GM21619 (cell line): ENCODE measurements at regions not wholly inside any gene's neighbourhood (a gene's known extent, or its start where the extent isn't known, plus 50 kb on each side); places are given as distances from the start of the nearest gene placed in this dataset.

Source experiments
- ATAC-seq: cut with Tn5 transposase; IDR thresholded peaks from one replicate; pipeline ENCODE4 v1.9.1; 2021; ENCODE audit not compliant: unreplicated experiment

DNA sequence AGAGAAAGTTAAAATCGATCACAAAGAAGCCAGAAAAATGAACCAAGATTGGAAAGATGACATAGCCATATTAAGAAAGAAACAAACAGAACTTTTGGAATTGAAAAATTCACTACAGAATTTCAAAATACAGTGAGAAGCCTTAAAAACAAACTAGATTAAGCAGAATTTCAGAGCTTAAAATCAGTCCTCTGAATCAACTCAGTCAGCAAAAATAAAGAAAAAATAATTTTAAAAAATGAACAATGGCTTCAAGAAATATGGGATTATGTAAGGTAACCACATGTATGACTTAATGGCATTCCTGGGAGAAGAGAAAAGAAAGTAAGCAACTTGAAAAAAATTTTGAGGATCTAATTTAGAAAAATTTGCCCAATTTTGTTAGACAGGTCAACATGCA lies 696.2 kb downstream of the TSN start:
- no peak for ATAC-seq

DNA sequence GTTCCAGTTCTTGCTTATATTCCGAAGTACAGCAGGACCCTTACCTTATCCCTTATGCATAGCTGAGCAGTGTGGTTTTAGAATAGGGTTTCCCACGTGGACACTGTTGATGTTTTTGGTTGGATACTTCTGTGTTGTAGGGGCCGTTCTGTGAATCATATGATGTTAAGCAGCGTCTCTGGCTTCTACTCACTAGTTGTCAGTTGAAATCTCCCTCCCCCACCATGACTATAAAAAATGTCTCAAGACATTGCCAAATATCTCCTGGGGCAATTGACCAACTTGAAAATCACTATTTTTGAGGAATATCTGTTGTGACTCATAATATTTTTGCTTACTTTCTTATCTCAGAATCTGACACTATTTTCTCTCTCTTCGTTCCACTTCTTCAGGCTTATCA lies 713.7 kb downstream of the TSN start:
- no peak for ATAC-seq

DNA sequence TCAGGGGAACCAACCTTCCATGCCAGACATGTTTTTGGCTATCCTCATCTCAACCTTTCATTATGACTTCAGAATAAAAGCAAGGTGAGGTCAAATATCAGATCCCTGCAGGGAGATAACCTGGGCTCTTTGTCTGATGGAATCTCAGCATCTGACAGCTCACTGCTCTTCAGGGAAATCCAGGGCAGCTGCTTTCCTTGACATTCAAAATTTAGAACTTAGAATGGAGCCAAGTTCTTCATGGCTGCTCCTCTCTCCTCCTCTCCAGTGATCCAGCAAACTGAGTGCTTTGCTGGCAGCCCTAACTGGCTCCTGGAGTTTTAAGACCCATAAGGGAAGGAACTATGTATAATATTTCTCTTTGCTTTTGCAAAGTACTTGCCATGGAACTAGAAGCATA lies 716.3 kb downstream of the TSN start:
- ATAC-seq, result no peak

DNA sequence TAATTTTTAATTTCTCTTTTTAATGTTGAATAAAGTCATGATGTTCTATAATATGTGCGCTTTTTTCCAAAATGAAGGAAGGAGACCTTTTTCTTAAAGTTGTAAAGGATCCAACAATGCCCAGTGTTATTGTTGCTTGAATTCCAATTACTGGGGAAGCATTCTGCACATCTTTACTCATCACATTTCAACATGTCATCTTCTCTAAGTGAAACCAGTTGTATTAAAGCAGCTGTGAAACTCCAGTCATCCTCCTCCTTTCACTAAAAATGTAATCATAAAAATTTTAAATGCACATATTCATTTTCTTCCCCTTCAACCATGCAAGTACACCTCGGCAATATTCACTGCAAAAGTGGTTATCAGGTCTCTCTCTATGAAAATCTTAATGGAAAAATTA lies 722.7 kb downstream of the TSN start:
- no peak for ATAC-seq

DNA sequence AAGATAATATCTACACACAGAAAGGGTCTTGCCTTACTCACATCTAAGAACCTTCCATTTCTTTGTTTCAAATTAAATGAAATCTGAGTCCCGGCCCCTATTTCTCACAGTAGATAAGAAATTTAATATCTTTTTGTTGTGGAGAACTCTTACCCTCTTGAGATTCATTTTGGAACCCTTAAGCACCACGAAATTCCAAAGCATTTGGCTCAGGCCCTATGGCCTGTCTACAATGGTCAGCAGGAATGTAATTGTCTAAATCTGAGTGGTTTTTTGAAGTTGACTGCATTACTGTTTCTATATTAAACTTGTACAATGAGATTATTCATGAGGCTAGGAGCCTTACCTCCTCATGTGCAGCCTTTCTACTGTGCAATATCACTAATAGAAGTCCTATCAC lies 723.3 kb downstream of the TSN start:
- ATAC-seq, result no peak

DNA sequence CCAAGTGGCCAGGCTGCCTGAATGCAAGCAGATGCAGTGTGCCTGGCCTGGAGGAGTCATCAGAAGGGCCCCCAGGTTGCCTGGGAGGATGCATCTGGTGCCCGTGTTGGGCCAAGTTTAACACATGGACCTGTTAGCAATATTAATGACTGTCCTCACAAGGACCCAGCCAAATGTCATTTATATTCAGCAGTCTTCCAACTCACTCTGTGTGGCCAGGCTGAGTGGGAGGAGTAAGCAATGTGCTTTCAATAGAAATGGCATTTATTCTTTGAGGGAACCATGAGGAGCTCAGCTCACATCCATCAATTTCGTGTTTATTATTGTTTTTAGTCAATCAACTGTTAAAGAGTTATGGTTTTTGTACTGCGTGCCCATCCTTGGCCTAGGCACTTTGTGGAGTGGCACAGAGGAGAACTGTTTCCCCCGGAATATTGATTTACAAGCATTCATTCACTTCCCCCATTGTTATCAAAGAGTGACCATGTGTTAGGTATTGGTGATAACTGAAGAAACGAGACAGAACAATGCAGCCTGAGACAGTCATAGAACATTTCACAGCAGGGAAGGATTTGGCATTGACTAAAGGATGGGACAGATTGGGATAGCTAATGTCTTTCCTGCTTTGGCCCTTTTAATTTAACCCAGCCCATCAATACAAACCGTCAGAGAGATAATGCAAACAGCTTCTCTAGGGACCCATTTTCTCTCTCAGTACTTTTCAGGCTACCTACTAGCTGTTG lies 725.2 kb downstream of the TSN start:
- no peak for ATAC-seq

DNA sequence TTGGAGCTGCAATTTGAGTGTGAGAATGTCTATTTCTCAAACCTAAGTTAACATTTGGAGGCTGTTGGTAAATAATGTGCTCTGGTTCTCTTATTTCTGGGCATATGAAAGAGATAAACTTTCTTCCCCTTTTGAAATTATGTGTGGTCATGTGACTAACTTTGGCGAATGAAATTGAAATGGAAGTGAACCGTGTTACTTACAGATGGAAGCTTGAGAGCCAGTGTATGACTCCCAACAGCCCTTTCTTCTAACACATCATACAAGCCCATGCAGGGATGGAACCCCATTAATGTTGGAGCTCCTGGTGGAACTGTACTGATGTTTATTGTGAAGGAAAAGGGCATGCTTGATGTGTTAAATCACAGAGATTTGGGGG lies 725.8 kb downstream of the TSN start:
- no peak for ATAC-seq

DNA sequence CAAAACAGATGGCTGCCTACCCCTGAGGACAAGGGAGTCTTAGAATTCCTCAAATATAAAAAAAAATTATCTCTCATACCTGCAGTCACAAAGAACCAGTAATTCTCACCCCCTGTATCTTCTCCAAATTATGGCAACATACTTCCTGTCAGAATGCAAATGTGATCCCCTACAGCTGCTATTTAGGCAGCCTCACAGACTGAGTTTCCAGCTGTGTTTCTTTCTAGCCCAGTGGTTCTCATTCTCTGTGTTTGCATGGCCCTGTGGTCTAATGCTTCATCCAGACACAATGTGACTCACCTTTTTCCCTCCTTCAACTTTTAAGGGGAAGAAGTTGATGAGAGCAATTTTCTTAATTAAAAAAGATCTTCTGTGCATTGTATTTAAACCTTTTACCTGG lies 726.3 kb downstream of the TSN start:
- no peak for ATAC-seq

DNA sequence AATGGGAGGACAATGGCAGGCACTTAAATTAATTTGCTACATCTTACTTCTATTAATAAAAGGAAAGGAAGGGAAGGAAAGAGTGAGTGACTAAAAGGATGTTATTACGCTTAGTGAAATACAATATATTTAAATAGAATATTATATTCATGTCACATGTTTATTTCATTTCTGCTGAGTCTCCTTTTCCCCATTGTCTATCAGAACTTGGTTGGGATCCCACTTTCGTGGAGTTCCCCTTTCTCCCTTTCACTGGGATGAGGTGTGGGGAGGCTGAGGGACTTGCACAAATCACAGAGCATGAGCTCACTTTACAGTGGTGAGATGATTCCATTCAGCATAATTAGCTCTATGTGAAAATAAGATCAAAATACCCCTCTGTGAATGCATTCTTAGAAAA lies 730.6 kb downstream of the TSN start:
- no peak for ATAC-seq

DNA sequence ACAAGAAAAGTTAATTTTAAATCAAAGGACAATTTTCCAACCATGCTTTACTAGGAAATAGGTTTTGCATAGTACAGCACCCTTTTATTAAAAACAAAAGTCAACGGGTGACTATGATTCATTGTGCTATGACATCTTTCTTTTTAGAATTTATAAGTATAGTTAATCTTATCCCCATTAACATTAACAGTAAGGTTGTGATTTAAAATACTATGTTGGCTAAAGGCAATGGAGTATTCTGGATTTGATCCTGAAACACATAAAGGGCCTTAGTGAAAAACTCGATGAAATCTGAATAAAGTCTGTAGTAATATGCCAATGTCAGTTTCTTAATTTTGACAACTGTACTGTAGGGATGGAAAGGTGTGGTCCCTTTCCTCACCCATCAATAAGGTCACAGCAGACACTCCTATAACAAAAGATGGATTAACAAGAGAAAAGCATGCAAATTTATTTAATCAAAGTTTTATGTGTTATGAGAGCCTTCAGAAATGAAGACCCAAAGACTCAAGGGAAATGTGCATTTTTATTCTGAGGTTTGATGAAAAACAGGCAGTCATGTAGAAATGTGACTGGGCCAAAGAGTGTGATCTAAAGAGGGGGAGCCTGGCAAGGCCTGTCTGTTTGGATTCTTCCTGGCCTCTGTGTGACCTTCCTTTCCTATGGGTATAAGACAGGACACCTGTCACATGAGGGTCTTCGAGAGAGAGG lies 731.4 kb downstream of the TSN start:
- no peak for ATAC-seq

DNA sequence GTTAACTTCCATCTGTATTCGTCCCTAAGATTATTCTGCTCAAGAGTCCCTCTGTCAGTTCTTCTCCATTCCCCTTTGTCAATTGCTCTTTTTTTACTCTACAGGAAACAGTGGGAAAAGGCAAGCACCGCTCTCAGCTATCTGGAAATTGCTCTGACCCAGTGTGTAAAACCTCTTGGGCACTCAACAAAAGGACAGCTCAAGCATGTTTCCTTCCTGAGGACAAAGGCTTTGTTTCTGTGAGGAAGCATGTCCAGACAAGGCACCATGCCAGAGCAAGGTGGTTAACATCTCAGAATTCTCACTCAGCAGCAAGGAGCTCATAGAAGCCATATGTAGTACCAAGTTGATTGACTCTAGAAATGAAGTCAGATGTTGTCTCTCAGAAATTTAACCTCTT lies 735.6 kb downstream of the TSN start:
- no peak for ATAC-seq

DNA sequence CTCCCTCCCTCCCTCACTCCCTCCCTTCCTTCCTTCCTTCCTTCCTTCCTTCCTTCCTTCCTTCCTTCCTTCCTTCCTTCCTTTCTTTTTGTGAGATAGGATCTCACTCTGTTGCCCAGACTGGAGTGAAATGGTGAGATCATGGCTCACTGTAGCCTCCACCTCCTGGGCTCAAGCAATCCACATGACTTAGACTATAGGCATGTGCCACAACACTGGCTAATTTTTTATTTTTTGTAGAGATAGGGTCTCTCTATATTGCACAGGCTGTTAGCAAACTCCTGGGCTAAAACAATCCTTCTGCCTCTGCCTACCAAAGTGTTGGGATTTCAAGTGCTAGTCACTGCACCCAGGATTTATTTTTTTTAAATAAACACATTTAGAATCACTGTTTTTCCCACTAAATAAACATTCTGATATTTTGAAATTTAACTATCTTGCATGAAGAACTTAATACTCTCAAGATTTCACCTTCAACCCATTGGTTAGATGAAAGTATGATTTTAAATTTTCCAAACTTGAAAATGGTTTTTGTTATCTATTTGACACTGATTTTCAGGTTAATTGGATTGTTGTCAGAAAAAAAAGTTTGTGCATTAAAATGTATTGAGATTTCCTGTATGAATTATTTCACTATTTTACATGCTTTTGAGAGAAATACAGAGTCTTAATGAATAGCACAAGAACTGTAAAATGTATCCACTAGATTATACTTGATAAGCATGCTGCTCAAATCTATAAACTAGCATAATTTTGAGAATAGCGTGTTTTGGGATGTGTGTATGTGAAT lies 745.1 kb downstream of the TSN start:
- ATAC-seq, result no peak

DNA sequence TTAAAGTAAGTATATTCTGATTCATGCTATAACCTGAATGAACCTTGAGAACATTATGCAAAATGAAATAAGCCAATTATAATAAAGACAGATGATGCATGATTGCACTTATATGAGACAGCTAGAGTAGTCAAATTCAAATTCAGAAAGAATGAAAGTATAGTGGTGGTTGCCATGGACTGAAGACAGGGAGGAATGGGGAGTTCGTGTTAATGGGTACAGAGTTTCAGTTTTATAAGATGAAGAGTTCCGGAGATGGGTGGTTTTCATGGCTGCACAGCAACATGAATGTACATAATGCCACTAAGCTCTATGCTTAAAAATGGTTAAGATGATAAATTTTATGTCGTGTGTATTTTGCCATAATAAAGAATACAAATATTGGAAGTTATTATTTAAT lies 751.2 kb downstream of the TSN start:
- no peak for ATAC-seq

DNA sequence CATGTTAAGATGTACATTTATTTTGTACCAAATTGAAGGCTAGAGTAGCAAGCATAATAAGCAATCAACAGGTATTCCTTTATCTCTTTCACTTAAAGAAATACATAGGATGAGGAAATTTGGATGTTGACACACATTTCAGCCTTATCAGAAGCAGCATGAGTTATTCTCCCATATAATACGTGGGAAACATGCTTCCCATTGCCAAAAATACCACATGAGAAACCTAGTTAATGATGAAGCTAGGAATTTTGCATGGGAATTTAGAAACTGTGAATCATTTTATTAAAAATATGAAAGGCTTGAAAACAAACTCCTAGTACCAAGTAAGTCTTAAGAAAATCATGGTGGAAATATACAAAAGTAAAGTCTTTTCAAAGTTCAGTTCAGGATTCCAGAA lies 751.8 kb downstream of the TSN start:
- no peak for ATAC-seq

DNA sequence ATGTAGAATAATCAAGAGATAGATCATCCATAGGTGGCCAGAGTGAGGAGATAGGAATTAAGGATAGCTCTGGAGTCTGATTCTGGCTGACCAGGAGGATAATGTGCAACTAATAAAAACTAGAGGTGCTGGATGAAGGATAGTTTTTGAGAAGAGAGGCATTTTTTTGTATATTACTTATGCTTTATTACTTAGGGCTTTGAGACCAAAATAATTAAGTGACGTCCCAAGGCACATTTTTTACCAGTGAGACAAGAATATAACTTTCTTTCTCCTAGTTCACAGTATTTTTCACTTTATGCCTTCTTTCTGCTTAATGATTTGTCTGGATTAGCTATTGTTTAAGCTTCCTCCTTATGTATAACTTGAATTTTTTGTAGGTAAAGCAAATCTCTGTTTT lies 756.6 kb downstream of the TSN start:
- no peak for ATAC-seq

DNA sequence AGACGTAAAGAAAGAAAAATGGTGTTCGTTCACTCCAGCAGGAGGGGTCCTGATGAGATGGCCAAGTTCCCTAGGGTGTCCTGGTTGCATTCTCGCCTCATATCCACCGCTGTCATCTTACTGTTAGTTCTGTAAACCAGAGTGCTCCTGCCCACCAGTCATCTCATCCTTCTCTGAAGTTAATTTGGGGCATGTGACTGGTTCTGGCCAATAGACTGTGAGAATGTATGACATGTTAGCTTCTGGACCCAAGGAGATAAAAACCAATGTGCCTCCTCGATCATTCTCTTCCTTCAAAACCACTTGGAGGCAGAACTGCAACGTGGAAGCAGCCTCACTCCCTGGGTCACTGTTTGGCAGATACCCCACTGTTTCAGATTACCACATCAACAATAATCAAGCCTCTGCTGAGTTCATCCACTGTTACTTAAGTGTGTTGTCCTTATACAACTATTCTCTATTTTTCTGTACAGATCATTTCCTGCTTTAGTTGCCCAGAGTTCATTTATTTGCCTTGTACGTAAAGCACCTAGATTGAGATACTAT lies 759.1 kb downstream of the TSN start:
- no peak for ATAC-seq

DNA sequence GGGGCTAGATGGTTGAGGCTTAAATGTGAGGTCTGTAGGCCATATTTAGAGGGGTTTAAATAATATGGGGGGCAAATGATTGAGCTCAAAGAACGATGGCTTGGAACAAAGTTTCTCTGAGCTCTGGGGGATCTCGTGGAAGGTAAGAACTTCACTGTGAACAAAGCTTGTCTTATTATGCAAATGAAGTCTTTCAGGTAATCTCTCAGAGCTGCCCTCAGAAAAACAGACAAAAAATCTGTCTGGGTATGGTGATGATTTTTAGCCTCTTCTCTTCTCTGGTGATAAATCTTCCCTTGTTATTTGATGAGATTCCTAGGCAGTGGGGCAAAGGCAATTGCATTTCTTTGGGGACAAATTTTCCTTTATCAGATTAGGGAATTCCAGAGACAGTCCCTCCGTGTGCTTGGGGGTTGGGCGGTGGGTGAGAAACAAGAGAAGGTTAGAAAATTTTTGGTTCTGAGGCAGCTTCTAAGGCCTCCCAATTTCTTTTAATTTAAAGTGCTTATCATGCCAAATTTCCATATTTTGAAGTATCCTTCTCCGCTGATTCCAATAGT lies 760.4 kb downstream of the TSN start:
- ATAC-seq, result no peak

DNA sequence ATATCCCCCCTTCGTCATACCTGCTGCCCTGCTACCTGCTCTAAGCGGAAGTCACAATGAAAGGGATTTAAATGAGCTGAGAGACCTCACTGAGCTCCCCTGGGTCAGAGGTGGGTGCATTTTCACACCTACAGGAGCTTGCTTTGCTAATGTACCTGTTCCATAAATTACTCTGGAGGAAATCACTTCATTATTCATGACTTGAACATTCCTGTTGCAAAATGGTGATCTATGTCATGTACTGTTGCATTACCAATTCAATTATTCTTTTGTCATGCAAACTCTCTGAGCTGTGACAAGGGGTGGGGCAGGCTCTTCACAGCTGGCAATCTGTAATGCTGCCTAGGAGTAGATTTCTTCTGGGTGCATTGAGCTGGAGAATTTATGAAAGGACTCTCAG lies 761.3 kb downstream of the TSN start:
- no peak for ATAC-seq

DNA sequence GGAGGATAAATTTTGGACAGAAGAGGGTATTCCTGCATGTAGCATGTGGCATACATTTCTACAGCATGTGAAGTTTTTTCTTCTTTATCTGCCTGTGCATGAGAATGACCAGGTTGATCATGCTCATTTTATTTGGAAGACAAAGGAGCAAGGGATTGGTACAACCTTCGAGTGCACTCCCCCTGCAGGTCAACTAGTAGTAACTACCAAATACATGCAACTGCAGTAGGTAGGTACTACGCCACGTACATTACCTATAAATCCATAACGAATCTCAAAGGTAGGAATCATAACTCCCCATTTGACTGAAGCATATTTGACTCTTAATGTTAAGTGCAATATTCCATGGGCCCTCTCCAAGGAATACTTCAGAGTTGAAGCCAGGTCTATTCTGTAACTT lies 763.9 kb downstream of the TSN start:
- ATAC-seq, result no peak

DNA sequence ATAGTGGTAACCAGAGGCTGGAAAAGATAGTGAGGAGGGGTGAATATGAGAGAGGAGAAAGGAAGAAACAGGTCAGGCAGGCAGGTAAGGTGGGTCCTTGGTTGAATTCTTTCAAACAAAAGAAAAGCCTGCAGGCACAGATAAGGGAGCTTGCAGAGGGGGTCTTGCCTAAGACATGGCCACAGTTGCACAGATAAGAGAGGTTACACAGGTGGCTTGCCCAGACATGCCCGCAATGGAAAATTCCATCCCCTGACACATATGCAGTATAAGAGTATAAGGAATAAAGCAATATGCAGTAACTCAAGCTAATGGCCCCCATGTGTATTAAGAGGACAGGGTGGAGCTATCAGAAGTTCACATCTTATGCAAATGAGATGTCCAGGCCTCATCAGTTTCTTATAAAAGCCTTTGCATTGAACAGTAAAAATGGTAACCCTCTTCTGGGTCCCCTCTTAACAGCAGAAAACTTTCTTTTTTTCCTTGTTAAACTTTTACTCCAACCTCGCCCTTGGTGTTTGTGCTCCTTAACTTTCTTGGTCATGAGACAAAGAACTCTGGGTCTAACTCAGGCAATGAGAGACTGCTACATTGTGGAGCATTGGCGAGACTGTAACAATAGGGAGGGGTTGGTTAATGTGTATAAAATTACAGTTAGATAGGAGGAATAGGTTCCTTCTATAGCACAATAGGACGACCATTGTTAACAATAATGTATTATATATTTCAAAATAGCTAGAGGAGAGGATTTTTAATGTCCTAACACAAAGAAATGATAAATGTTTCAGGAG lies 764.6 kb downstream of the TSN start:
- ATAC-seq, result no peak

DNA sequence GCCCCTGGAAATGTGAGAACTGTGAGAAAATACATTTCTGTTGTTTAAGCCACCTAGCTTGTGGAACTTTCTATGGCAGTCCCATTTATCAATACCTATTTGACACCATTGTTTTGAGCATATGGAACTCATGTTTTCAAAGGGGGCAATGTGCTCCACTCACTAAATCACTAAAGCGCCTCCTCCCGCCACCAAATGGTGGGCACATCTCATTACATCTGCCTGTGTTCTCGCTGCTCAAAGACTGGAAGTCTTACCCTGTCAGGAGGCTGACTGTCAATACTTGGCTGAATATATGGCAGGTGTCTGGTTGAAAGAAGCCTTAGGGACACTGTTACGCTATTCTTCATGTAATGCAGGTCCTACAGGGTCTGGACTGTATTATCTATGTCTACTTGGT lies 767.7 kb downstream of the TSN start:
- no peak for ATAC-seq
